Fibroblast of lung (primary cell): ENCODE measurements at regions not wholly inside any gene's neighbourhood (a gene's known extent, or its start where the extent isn't known, plus 50 kb on each side); places are given as distances from the start of the nearest gene placed in this dataset.
A peak's percentile ranks its signal among the peaks of the same experiment; 100 is the strongest.

ENCODE experiments used
- DNase-seq, 2 donors: peaks; one replicate each; pipeline versions ENCODE4 v3.0.0 to v3.0.0-alpha.2; 2010; ENCODE audit warnings: low read depth in 2 of 2
- H2AFZ ChIP-seq: 2 replicates; pipeline ENCODE4 v1.5.1; 2012; ENCODE audit warnings: low read length, control low read depth, inconsistent platforms
- H3K27ac ChIP-seq: 2 replicates; pipeline ENCODE4 v1.5.1; 2011; ENCODE audit warnings: low read length, control low read depth; ENCODE audit not compliant: insufficient read depth
- H3K27me3 ChIP-seq: 2 replicates; pipeline ENCODE4 v1.5.1; 2011; ENCODE audit warnings: mild to moderate bottlenecking, low read length; ENCODE audit not compliant: control insufficient read depth, insufficient read depth
- H3K36me3 ChIP-seq: 2 replicates; pipeline ENCODE4 v1.5.1; 2011; ENCODE audit warnings: low read length; ENCODE audit not compliant: control insufficient read depth, insufficient read depth
- H3K4me1 ChIP-seq: 2 replicates; pipeline ENCODE4 v1.5.1; 2011; ENCODE audit warnings: low read length; ENCODE audit not compliant: control insufficient read depth, insufficient read depth; ENCODE audit errors: extremely low read depth
- H3K4me2 ChIP-seq: 2 replicates; pipeline ENCODE4 v1.5.1; 2011; ENCODE audit warnings: low read length, control low read depth; ENCODE audit not compliant: insufficient read depth; ENCODE audit errors: extremely low read depth
- H3K4me3 ChIP-seq, 4 experiments: fragments of 200-600 bp in 1 of 4; sonication (generic) in 1 of 4; replicated peaks in 1 of 4; 2 replicates each; pipeline ENCODE4 v1.5.1; 2011 to 2016; ENCODE audit warnings: low read length in 4 of 4, low read depth in 3 of 4, mild to moderate bottlenecking in 3 of 4, control low read depth in 2 of 4, inconsistent platforms in 1 of 4, mixed read lengths in 1 of 4; ENCODE audit not compliant: insufficient read depth in 1 of 4; ENCODE audit errors: control extremely low read depth in 1 of 4
- H3K79me2 ChIP-seq: 2 replicates; pipeline ENCODE4 v1.5.1; 2012; ENCODE audit warnings: mild to moderate bottlenecking, low read length, inconsistent platforms; ENCODE audit not compliant: control insufficient read depth, insufficient read depth
- H3K9ac ChIP-seq: 2 replicates; pipeline ENCODE4 v1.5.1; 2011; ENCODE audit warnings: mild to moderate bottlenecking, low read length, control low read depth; ENCODE audit not compliant: insufficient read depth
- H3K9me3 ChIP-seq: 2 replicates; pipeline ENCODE4 v1.5.1; 2012; ENCODE audit warnings: low read depth, low read length; ENCODE audit not compliant: control insufficient read depth, insufficient read depth
- H4K20me1 ChIP-seq: 2 replicates; pipeline ENCODE4 v1.5.1; 2011; ENCODE audit warnings: low read length; ENCODE audit not compliant: control insufficient read depth, insufficient read depth; ENCODE audit errors: extremely low read depth
- CTCF ChIP-seq, 2 donors: IDR thresholded peaks in 1 of 2; conservative IDR thresholded peaks in 1 of 2; 1 replicate in 1 of 2; 2 replicates in 1 of 2; pipeline ENCODE4 v1.5.1; 2011 to 2012; ENCODE audit warnings: low read length in 2 of 2, control low read depth in 1 of 2, inconsistent platforms in 1 of 2, low read depth in 1 of 2, mild to moderate bottlenecking in 1 of 2
- EZH2 ChIP-seq: IDR thresholded peaks from 2 replicates; pipeline ENCODE4 v1.5.1; 2012; ENCODE audit warnings: low read length, control low read depth, mild to moderate bottlenecking; ENCODE audit errors: missing control alignments

GRCh38 chr11:80783561-80783960 is 1342.7 kb upstream of the TENM4 start:
- TF ChIP-seq CTCF (conservative IDR thresholded peaks at IDR 0.05 in 1 of 2, IDR thresholded peaks at IDR 0.05 in 1 of 2; ENCODE audit: low read depth in 1 of 2, low read length in 2 of 2) = no peak
- TF ChIP-seq EZH2 = no peak
- Histone ChIP-seq H4K20me1 (no peaks in the 10 kb centered on the region), H3K36me3 (no peaks in the 10 kb centered on the region), H2AFZ (no peak overlapping the region), H3K79me2 (no peaks in the 10 kb centered on the region), H3K27me3 (no peaks in the 10 kb centered on the region), H3K27ac (no peak overlapping the region), H3K4me1 (no peaks in the 10 kb centered on the region), H3K9ac (no peak overlapping the region), H3K4me3 (no peak overlapping the region), H3K9me3 (no peaks in the 10 kb centered on the region), H3K4me2 (no peak overlapping the region)
- DNase-seq = no peak

- no peaks in the 10 kb centered on the region for H4K20me1 ChIP-seq
- H3K27me3 ChIP-seq = no peaks in the 10 kb centered on the region
- H3K9me3 ChIP-seq = no peaks in the 10 kb centered on the region
- no peak overlapping the region for H3K4me2 ChIP-seq
- no peaks in the 10 kb centered on the region for H3K36me3 ChIP-seq
- H3K9ac ChIP-seq = no peak overlapping the region
- no peak for DNase-seq
- H3K27ac ChIP-seq = no peak overlapping the region
- H3K4me3 ChIP-seq = no peak overlapping the region
- TF ChIP-seq EZH2 = no peak
- no peak for TF ChIP-seq CTCF (conservative IDR thresholded peaks at IDR 0.05 in 1 of 2, IDR thresholded peaks at IDR 0.05 in 1 of 2; ENCODE audit: low read depth in 1 of 2, low read length in 2 of 2)
- no peaks in the 10 kb centered on the region for H3K79me2 ChIP-seq
- no peak overlapping the region for H2AFZ ChIP-seq
- H3K4me1 ChIP-seq = no peaks in the 10 kb centered on the region
Measured at GRCh38 chr11:80782135-80782885, 1341.5 kb upstream of the TENM4 start.

- Histone ChIP-seq H3K79me2 (no peaks in the 10 kb centered on the region), H3K9me3 (no peaks in the 10 kb centered on the region), H2AFZ (no peak overlapping the region), H3K4me1 (no peaks in the 10 kb centered on the region), H3K9ac (no peak overlapping the region), H3K4me3 (no peak overlapping the region), H3K27ac (no peak overlapping the region), H3K4me2 (no peak overlapping the region), H4K20me1 (no peaks in the 10 kb centered on the region), H3K27me3 (no peaks in the 10 kb centered on the region), H3K36me3 (no peaks in the 10 kb centered on the region)
- TF ChIP-seq CTCF (conservative IDR thresholded peaks at IDR 0.05 in 1 of 2, IDR thresholded peaks at IDR 0.05 in 1 of 2; ENCODE audit: low read depth in 1 of 2, low read length in 2 of 2) (no peak), EZH2 (no peak)
- DNase-seq = peak in 1 of 2 donors; percentile 6
Measured at GRCh38 chr11:80779905-80780605, 1339.2 kb upstream of the TENM4 start.
